Loucy (cell line): ENCODE measurements at regions not wholly inside any gene's neighbourhood (a gene's known extent, or its start where the extent isn't known, plus 50 kb on each side); places are given as distances from the start of the nearest gene placed in this dataset.

Source experiments
- H2AFZ ChIP-seq: fragments of 200-600 bp; sonication (generic); 2 replicates; pipeline ENCODE4 v1.6.0; 2016; ENCODE audit warnings: antibody characterized with exemption, mild to moderate bottlenecking, low read length, moderate library complexity
- H3F3A ChIP-seq: fragments of 200-600 bp; 2 replicates; pipeline ENCODE4 v1.6.0; 2016; ENCODE audit warnings: antibody characterized with exemption, low read depth, mild to moderate bottlenecking
- H3K27me3 ChIP-seq: fragments of 200-600 bp; sonication (generic); 2 replicates; pipeline ENCODE4 v1.6.1; 2014; ENCODE audit warnings: low read length, mild to moderate bottlenecking; ENCODE audit not compliant: insufficient read depth, poor library complexity, severe bottlenecking
- H3K36me3 ChIP-seq: fragments of 200-600 bp; sonication (generic); 2 replicates; pipeline ENCODE4 v1.6.1; 2016; ENCODE audit warnings: low read length; ENCODE audit not compliant: insufficient read depth
- H3K4me1 ChIP-seq: fragments of 200-600 bp; sonication (generic); 2 replicates; pipeline ENCODE4 v1.5.1; 2014; ENCODE audit warnings: low read length, mild to moderate bottlenecking; ENCODE audit not compliant: insufficient read depth, poor library complexity, severe bottlenecking
- H3K4me2 ChIP-seq: fragments of 200-600 bp; sonication (generic); 2 replicates; pipeline ENCODE4 v1.6.0; 2014; ENCODE audit warnings: antibody characterized with exemption, low read length, low read depth, mild to moderate bottlenecking; ENCODE audit not compliant: poor library complexity, severe bottlenecking
- H3K4me3 ChIP-seq: fragments of 200-600 bp; sonication (generic); 2 replicates; pipeline ENCODE4 v1.5.1; 2014; ENCODE audit warnings: low read length, mild to moderate bottlenecking, mixed read lengths; ENCODE audit not compliant: poor library complexity, severe bottlenecking
- H3K79me2 ChIP-seq: fragments of 200-600 bp; sonication (generic); 2 replicates; pipeline ENCODE4 v1.6.1; 2014; ENCODE audit warnings: low read length; ENCODE audit not compliant: insufficient read depth
- H3K9ac ChIP-seq: fragments of 200-600 bp; sonication (generic); 2 replicates; pipeline ENCODE4 v1.6.0; 2014; ENCODE audit warnings: mild to moderate bottlenecking, low read depth, low read length, moderate library complexity; ENCODE audit not compliant: poor library complexity, severe bottlenecking
- H3K9me2 ChIP-seq: fragments of 200-600 bp; sonication (generic); replicated peaks from 2 replicates; pipeline ENCODE4 v1.6.1; 2016; ENCODE audit warnings: low read depth, low read length, mixed read lengths
- H3K9me3 ChIP-seq: fragments of 200-600 bp; sonication (generic); 2 replicates; pipeline ENCODE4 v1.6.1; 2014; ENCODE audit warnings: mild to moderate bottlenecking, antibody characterized with exemption, low read length, low read depth; ENCODE audit not compliant: insufficient read depth
- H4K20me1 ChIP-seq: fragments of 200-600 bp; sonication (generic); 2 replicates; pipeline ENCODE4 v1.6.0; 2014; ENCODE audit warnings: antibody characterized with exemption, low read length, mild to moderate bottlenecking; ENCODE audit not compliant: insufficient read depth, poor library complexity, severe bottlenecking
- CTCF ChIP-seq: fragments of 200-600 bp; sonication (generic); conservative IDR thresholded peaks from 2 replicates; pipeline ENCODE4 v1.5.1; 2014; ENCODE audit warnings: mild to moderate bottlenecking, antibody characterized with exemption, low read length
- EZH2phosphoT487 ChIP-seq: fragments of 200-600 bp; IDR thresholded peaks from 2 replicates; pipeline ENCODE4 v1.6.1; 2018; ENCODE audit warnings: antibody characterized with exemption, mild to moderate bottlenecking, moderate library complexity, borderline replicate concordance

- no peak overlapping the region for H3K4me3 ChIP-seq
- no peaks in the 10 kb centered on the region for H3K27me3 ChIP-seq
- no peak overlapping the region for H2AFZ ChIP-seq
- no peak overlapping the region for H3K4me2 ChIP-seq
- H3K9ac ChIP-seq: no peak overlapping the region
- no peaks in the 10 kb centered on the region for H4K20me1 ChIP-seq
- no peaks in the 10 kb centered on the region for H3K36me3 ChIP-seq
- H3K79me2 ChIP-seq: no peaks in the 10 kb centered on the region
- no peak for TF ChIP-seq EZH2phosphoT487
- H3K9me2 ChIP-seq: no peaks in the 10 kb centered on the region
- no peaks in the 10 kb centered on the region for H3K4me1 ChIP-seq
- no peaks in the 10 kb centered on the region for H3K9me3 ChIP-seq
- no peaks in the 10 kb centered on the region for H3F3A ChIP-seq
Measured at GRCh38 chr14:101495284-101495683, 66.0 kb upstream of the DIO3 start.

GRCh38 chr14:101495827-101496775, 65.2 kb upstream of the DIO3 start:
- Histone ChIP-seq H3K36me3 (no peaks in the 10 kb centered on the region), H3F3A (no peaks in the 10 kb centered on the region), H3K9ac (no peak overlapping the region), H2AFZ (no peak overlapping the region), H3K4me2 (no peak overlapping the region), H3K4me3 (no peak overlapping the region), H4K20me1 (no peaks in the 10 kb centered on the region), H3K9me2 (no peaks in the 10 kb centered on the region), H3K79me2 (no peaks in the 10 kb centered on the region), H3K4me1 (no peaks in the 10 kb centered on the region), H3K9me3 (no peaks in the 10 kb centered on the region), H3K27me3 (no peaks in the 10 kb centered on the region)
- TF ChIP-seq EZH2phosphoT487: no peak
- no peak for TF ChIP-seq CTCF

GRCh38 chr14:101496776-101497683, 64.3 kb upstream of the DIO3 start:
- H4K20me1 ChIP-seq: no peaks in the 10 kb centered on the region
- H3K36me3 ChIP-seq: no peaks in the 10 kb centered on the region
- H3K4me3 ChIP-seq: no peak overlapping the region
- no peaks in the 10 kb centered on the region for H3K4me1 ChIP-seq
- H3K9ac ChIP-seq: no peak overlapping the region
- H2AFZ ChIP-seq: no peak overlapping the region
- no peaks in the 10 kb centered on the region for H3K79me2 ChIP-seq
- H3K4me2 ChIP-seq: no peak overlapping the region
- H3F3A ChIP-seq: no peaks in the 10 kb centered on the region
- TF ChIP-seq EZH2phosphoT487 (no peak), CTCF (no peak)
- no peaks in the 10 kb centered on the region for H3K27me3 ChIP-seq
- H3K9me2 ChIP-seq: no peaks in the 10 kb centered on the region
- no peaks in the 10 kb centered on the region for H3K9me3 ChIP-seq
